Sigmoid colon (tissue), 4 donors: ENCODE measurements at regions not wholly inside any gene's neighbourhood (a gene's known extent, or its start where the extent isn't known, plus 50 kb on each side); places are given as distances from the start of the nearest gene placed in this dataset.

ENCODE experiments used
- POLR2AphosphoS5 ChIP-seq, 4 donors: sonication (generic); formaldehyde crosslinking; IDR thresholded peaks; one replicate each; pipeline ENCODE4 v1.6.1; 2017; ENCODE audit warnings: antibody characterized with exemption in 4 of 4
- TF ChIP-seq, protein P1 (sequence below), 4 experiments: fragments of 450-650 bp in 3 of 4; fragments of 200-600 bp in 1 of 4; IDR thresholded peaks; one replicate each; pipeline ENCODE4 v1.5.1; 2016 to 2019; ENCODE audit warnings: antibody characterized with exemption in 4 of 4, mild to moderate bottlenecking in 3 of 4, moderate library complexity in 2 of 4

DNA sequence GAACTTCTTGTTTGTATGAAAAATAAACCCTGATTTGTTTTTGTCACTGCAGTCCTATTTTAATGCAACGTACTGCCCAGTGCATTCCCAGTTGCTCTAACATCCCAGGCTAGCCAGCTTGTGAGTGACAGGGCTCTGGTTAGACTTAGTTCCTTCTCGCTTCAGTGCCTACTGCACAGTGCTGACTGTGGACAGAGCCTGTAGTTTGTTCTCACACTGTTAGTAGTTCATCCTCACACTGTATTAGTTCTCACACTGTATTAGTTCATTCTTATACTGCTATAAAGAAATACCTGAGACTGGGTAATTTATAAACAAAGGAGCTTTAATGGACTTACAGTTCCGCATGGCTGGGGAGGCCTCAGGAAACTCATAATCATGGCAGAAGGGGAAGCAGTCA, 116.6 kb upstream of the SALL1 start:
- TF ChIP-seq, protein P1, sequence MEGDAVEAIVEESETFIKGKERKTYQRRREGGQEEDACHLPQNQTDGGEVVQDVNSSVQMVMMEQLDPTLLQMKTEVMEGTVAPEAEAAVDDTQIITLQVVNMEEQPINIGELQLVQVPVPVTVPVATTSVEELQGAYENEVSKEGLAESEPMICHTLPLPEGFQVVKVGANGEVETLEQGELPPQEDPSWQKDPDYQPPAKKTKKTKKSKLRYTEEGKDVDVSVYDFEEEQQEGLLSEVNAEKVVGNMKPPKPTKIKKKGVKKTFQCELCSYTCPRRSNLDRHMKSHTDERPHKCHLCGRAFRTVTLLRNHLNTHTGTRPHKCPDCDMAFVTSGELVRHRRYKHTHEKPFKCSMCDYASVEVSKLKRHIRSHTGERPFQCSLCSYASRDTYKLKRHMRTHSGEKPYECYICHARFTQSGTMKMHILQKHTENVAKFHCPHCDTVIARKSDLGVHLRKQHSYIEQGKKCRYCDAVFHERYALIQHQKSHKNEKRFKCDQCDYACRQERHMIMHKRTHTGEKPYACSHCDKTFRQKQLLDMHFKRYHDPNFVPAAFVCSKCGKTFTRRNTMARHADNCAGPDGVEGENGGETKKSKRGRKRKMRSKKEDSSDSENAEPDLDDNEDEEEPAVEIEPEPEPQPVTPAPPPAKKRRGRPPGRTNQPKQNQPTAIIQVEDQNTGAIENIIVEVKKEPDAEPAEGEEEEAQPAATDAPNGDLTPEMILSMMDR (IDR thresholded peaks at IDR 0.05), result no peak
- TF ChIP-seq POLR2AphosphoS5 (IDR thresholded peaks at IDR 0.05), result no peak
